WERI-Rb-1 (cell line): ENCODE measurements at regions not wholly inside any gene's neighbourhood (a gene's known extent, or its start where the extent isn't known, plus 50 kb on each side); places are given as distances from the start of the nearest gene placed in this dataset.
A peak's percentile ranks its signal among the peaks of the same experiment; 100 is the strongest.

Experiments
- DNase-seq: peaks from one replicate; pipeline ENCODE4 v3.0.0-alpha.2; 2020
- H3K27ac ChIP-seq: fragments of 250-450 bp; sonication (Bioruptor Pico); 2 replicates; pipeline ENCODE4 v1.5.1; 2020; ENCODE audit warnings: mild to moderate bottlenecking, moderate library complexity
- H3K27me3 ChIP-seq: fragments of 250-450 bp; sonication (Bioruptor Pico); 2 replicates; pipeline ENCODE4 v1.5.1; 2021; ENCODE audit warnings: mild to moderate bottlenecking, low read depth, moderate library complexity; ENCODE audit not compliant: insufficient read depth, severe bottlenecking
- H3K36me3 ChIP-seq: fragments of 250-450 bp; sonication (Bioruptor Pico); 2 replicates; pipeline ENCODE4 v1.5.1; 2020; ENCODE audit warnings: mild to moderate bottlenecking, moderate library complexity
- H3K4me3 ChIP-seq: 2 replicates; pipeline ENCODE4 v1.5.1; 2011; ENCODE audit warnings: low read depth, mild to moderate bottlenecking, control low read depth, low read length
- H3K9me3 ChIP-seq: fragments of 250-450 bp; sonication (Bioruptor Pico); 2 replicates; pipeline ENCODE4 v1.5.1; 2021; ENCODE audit warnings: mild to moderate bottlenecking, moderate library complexity; ENCODE audit not compliant: severe bottlenecking
- CTCF ChIP-seq: IDR thresholded peaks from 2 replicates; pipeline ENCODE4 v1.5.1; 2011; ENCODE audit warnings: low read depth, mild to moderate bottlenecking, control low read depth, inconsistent platforms, low read length

- Histone ChIP-seq H3K36me3 (no peaks in the 10 kb centered on the region), H3K27ac (no peak overlapping the region), H3K27me3 (peaks cover 3% of the 10 kb centered on the region), H3K4me3 (no peak overlapping the region), H3K9me3 (no peaks in the 10 kb centered on the region)
- TF ChIP-seq CTCF, result no peak
- DNase-seq, result no peak
These were observed 231.3 kb upstream of the NPY start for GRCh38 chr7:24052572-24053260.

GRCh38 chr7:24054236-24054635 lies 229.8 kb upstream of the NPY start:
- DNase-seq, result no peak
- Histone ChIP-seq H3K9me3 (no peaks in the 10 kb centered on the region), H3K27ac (no peak overlapping the region), H3K4me3 (no peak overlapping the region), H3K36me3 (no peaks in the 10 kb centered on the region), H3K27me3 (peaks cover 8% of the 10 kb centered on the region)
- TF ChIP-seq CTCF, result no peak

GRCh38 chr7:24057243-24057642 lies 226.7 kb upstream of the NPY start:
- H3K4me3 ChIP-seq, result no peak overlapping the region
- peaks cover 13% of the 10 kb centered on the region for H3K27me3 ChIP-seq
- H3K9me3 ChIP-seq, result no peaks in the 10 kb centered on the region
- 0 out of 2 replicates have a peak, but pooled peaks have one; percentile 1 for TF ChIP-seq CTCF
- no peak overlapping the region for H3K27ac ChIP-seq
- no peaks in the 10 kb centered on the region for H3K36me3 ChIP-seq
- no peak for DNase-seq

- DNase-seq, result no peak
- Histone ChIP-seq H3K27me3 (peaks cover 13% of the 10 kb centered on the region), H3K9me3 (no peaks in the 10 kb centered on the region), H3K4me3 (no peak overlapping the region), H3K27ac (no peak overlapping the region), H3K36me3 (no peaks in the 10 kb centered on the region)
- no peak for TF ChIP-seq CTCF
These were observed 225.0 kb upstream of the NPY start for GRCh38 chr7:24058953-24059352.

GRCh38 chr7:24059775-24060174 lies 224.2 kb upstream of the NPY start:
- Histone ChIP-seq H3K4me3 (no peak overlapping the region), H3K27me3 (peaks cover 13% of the 10 kb centered on the region), H3K27ac (no peak overlapping the region), H3K36me3 (no peaks in the 10 kb centered on the region), H3K9me3 (no peaks in the 10 kb centered on the region)
- TF ChIP-seq CTCF, result no peak
- no peak for DNase-seq

- no peak for TF ChIP-seq CTCF
These were observed 220.3 kb upstream of the NPY start for GRCh38 chr7:24063721-24064120.

More at GRCh38 chr7:24063721-24064120, 220.3 kb upstream of the NPY start:
- no peak overlapping the region for H3K4me3 ChIP-seq
- no peaks in the 10 kb centered on the region for H3K9me3 ChIP-seq
- H3K27me3 ChIP-seq, result peaks cover 7% of the 10 kb centered on the region
- DNase-seq, result no peak
- H3K36me3 ChIP-seq, result no peaks in the 10 kb centered on the region
- no peak overlapping the region for H3K27ac ChIP-seq
